Pons (tissue), 1 donor: ENCODE measurements at regions not wholly inside any gene's neighbourhood (a gene's known extent, or its start where the extent isn't known, plus 50 kb on each side); places are given as distances from the start of the nearest gene placed in this dataset.

Source experiments
- DNase-seq: peaks from one replicate; pipeline ENCODE4 v3.0.0-alpha.2; 2016; ENCODE audit warnings: low spot score

DNA sequence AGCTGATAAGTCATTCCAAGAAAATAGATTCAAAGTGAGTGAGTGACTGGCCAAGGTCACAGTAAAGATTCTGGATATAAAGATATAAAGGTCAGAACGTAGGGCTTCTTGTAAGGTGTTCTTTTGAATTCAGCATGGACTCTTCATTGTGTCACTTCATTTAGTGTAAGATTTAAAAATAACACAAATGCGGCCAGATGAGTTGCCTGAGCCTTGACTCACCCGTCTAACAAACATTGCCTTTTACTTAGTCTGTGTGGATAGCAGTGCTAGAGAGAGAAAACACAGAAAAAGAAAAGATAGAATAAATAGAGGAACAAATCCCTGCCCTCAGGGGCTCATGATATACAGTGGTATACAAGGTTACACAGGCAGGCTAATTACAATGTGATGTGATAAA is 223.4 kb downstream of the PLPP3 start:
- DNase-seq = no peak

DNA sequence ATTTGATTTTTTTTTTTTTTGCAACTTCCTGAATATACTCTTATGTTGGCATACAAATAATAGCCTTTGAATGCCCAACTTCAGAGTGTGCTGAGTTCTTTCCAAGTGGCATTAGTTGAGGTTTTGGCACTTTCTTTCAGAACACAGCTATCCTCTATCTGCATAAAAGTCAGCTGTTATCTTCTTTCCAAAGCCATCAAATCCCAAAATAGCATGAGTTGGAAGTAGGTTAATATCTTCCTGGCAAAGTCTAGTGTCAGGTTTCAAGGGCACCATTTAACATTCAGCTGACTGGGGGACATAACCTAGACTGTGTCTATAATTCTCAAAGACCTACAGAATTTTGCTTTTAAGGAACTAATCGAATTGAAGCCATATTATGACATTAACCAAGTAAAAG is 223.9 kb downstream of the PLPP3 start:
- DNase-seq = peak; percentile 53

DNA sequence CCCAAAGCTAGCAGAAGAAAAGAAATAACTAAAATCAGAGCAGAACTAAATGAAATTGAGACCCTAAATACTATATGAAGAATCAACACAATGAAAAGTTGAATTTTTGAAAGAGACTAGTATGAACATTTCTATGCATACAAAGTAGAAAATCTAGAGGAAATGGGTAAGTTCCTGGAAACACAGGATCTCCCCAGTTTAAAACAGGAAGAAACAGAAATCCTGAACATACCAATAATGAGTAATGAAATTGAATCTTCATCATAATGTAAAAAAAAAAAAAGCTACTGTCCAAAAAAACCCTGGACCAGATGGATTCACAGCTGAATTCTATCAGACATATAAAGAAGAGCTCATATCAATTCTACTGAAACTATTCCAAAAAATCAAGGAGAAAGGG is 233.5 kb downstream of the PLPP3 start:
- no peak for DNase-seq

DNA sequence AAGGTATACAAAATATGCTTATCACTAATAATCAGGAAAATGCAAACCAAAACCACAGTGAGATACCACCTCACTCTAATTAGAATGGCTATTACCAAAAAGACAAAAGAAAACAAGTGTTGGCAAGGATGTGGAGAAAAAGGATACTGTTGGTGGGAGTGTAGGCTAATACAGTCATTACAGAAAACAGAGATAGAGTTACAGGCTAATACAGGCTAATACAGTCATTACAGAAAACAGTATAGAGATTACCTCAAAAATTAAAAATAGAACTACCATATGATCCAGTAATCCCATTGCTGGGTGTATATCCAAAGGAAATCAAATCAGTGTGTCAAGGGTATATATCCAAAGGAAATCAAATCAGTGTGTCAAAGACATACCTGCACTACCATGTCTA is 238.4 kb downstream of the PLPP3 start:
- no peak for DNase-seq

DNA sequence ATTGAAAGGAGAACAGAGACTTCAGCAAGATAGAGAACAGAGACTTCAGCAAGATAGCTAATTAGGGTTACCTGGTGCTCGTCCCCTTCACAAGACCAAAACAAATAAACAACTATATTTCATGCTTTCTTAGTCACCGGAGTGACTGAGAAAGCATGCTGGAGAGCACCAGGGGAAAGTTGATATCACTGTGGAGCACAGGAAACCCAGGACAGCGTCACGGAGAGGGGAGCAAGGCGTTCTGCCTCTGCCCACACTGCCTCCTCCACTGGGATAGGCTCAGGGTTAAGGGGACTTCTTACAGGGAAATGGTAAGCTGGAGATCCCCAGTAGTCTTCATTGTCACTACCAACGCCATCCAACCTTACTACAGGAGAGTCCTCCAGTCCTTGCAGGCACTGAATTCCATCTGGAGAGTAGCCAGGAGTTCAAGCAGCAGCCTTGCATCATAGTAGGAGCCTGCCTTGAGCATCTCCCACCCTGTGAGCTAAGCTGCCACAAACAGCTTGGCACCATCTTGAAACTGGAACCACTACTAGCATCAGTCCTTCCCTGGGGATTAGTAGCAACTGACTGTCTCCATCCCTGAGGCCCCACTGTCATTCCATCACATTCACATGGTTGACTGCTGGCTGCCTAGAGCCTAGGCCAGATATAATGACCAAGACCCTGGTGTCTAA is 239.4 kb downstream of the PLPP3 start:
- no peak for DNase-seq

DNA sequence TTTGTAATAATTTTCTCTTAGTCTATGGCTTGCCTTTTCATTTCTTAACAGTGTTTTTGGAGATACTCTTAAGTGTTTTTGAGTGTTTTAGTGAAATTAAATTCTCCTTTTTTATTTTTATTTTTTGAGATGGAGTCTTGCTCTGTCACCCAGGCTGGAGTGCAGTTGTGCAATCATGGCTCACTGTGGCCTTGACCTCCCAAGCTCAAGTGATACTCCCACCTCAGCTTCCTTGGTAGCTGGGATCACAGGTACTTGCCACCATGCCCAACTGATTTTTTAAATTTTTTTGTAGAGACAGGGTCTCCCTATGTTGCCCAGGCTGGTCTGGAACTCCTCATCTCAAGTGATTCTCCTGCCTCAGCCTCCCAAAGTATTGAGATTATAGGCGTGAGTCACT is 240.3 kb downstream of the PLPP3 start:
- no peak for DNase-seq

DNA sequence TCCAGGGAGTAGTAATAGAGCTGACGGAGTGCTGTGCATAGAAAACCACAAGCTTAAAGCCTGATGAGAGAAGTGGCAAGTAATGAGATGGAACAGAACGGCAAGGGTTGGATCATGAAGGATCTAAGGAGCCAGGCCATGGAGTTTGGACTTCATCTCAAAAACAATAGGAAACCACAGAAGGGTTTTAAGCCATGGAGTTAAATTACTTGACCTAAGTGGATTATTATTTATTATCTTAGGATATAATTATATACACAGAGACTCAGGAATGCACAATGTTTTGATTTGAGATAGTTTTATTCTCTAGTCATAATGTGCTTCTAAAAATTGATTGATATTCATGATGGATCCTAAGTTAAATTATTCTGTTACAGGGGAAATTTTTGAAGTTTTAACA is 242.4 kb downstream of the PLPP3 start:
- no peak for DNase-seq

DNA sequence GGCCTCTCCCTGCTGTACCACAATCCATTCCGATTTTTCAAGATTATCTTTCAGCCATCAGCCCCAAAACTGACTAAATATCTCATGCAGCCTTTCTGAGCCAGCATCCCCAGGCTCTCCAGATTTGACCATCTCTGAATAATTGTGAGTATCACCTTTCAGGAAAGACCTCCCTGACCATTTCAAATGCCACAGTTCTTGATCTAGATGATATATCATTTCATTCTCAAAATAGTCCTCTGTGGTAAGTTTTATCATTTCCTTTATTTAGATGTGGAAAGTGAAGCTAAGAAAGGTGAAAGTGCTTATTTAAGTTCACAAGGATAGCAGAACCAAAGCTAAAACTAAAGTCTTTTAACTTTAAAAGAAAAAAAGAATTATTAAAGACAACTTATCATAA is 244.0 kb downstream of the PLPP3 start:
- DNase-seq = no peak

DNA sequence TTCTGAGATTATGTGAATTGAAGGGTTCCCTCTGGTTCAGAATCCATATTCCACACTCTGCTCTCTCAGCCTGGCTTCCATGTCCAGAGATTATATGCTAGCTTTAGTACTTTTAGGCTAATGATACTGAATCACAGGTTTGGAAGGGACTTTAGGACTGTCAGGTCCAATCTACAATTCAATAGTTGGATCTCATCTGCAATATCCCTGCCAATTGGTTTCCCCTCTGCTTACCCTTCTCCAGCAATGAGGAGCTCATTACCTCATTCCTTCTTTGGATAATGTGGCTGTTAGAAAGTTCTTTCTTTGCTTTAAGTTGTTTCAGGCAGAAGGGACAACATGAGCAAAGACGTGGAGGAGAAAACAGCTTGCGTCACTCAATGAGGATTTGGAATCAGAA is 245.3 kb downstream of the PLPP3 start:
- DNase-seq = no peak

DNA sequence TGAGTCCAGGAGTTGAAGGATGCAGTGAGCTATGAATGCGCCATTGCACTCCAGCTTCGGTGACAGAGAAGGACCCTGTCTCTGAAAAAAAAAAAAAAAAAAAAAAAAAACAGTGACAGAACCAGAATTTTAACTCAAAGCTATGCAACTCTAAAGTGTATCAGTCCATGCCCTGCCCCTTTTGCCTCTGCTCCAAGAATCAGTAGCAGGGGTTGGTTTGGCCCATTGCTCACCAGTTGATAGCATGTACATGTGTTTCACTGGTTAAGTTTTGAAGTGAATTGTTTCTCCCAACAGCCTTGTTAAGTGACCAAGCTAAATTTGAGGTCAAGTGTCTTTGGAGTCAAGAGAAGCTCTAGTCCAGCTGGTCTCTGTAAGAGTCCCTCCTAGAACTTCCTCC is 245.9 kb downstream of the PLPP3 start:
- no peak for DNase-seq

DNA sequence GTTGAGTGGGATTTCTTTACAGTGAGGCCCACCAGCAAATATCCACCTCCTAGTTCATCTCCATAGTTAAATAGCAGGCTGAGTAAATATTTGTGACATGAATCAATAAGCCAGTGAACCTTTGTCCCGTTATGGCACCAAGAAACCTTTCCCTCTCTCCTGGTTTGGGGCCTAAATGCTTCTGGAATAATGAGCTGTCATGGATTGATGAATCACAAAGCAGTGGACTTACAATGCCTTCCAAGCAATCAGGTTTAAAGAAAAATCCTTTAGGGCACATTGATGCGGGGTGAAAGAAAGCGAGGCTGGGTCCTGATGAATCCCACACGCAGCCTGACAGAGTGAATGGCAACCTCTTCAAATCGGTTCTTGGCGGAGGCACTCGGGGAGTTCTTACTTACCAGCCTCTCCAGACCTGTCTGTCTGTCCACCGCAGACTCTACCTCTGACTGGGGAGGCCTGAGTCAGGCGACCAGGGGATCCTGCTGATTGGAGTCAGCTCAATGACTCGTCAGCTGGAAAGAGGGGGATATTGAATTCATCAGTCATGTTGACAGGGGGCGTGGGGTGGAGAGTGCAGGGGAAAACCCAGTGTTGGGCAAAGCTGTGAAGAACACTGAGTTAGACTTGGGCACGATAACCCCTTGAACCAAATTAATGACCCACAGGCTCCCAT is 247.3 kb downstream of the PLPP3 start:
- DNase-seq = no peak

DNA sequence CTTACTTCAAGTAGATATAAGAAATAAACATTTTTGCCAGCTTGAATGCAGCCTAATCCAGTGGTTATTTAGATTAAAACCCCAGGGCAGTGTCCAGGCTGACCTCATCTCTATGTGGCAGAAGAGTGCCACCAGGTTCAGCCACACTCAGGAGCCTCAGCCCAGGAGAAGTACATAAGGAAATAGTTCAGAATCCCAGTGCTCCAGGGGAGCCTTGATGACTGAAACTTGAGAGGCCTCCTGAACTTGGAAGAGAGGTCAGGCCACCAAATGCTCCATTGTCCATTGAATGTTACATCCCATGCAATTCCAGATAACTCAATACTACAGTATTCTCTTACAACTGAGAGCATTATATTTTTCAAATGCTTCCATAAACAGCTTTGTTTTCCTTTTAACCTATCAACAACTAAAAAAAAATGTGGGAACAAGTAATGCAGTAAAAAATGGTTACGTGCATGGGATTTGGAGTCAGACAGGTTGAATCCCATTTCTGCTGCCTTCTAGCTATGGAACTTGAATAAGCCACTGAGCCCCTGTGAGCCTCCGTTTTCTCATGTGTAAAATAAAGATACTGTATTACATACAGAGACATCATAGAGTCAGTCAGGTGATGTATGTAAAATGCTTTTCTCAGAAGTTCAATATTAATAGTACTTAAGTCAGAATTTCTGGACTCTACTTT is 248.0 kb downstream of the PLPP3 start:
- no peak for DNase-seq

DNA sequence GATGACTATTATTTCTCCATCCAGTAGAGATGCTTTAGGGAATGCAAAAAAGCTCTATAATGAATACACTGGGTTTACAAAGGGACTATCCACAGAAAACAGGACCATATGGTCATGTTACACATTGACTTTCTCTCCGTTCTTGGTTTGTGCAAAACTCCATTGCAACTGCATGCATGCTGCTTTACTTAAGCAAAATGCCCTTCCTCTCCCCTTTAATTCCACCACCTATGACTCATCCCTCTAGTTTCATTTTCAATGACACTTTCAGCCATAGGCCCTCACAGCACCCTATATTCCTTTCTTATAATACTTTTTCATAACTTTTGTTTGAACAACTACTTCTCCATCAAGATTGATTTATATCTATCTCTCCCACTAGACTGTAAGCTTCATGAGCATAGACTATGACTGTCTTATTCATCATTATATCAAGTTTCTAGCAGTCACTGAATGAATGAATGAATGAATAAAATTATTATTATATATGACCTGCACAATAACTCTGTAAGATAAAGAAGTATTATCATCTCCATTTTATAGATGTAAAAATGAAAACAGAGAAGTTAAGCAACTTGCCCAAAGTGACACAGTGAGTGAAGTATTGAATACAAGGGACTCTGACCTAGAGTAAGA is 248.9 kb downstream of the PLPP3 start:
- DNase-seq = no peak

DNA sequence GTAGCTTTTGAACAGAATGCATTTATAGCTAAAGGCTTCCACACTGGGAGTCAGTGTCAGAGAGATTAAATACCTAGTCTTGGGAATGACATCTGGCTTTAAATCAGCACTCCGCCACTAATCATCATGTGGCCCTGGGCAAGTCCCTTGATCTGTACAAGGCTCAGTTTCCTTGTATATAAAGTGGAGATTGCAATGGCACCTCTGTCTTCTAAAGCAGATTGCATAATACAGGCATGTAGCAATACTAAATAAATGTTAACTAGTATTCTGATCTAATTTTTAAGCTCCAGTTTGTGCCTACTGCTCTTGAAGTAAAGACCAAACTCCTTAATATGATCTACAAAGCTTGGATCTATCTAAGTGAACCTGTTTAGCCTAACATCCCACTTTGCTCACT is 249.4 kb downstream of the PLPP3 start:
- no peak for DNase-seq

DNA sequence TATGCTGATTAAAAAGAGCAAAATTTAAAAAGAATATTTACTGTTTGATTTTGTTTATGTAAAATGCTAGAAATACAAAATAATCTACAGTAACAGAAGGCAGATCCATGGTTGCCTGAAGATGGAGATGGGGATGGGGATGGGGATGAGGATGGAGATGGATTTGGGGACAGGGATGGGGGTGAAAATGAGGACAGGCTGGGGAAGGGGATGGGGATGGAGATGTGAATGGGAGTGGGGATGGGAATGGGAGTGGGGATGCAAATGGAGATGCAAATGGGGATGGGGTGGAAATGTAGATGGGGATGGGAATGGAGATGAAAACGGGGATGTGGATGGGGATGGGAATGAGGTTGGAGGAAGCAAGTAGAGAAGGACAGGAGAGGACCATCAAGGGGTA is 252.2 kb downstream of the PLPP3 start:
- DNase-seq = no peak

DNA sequence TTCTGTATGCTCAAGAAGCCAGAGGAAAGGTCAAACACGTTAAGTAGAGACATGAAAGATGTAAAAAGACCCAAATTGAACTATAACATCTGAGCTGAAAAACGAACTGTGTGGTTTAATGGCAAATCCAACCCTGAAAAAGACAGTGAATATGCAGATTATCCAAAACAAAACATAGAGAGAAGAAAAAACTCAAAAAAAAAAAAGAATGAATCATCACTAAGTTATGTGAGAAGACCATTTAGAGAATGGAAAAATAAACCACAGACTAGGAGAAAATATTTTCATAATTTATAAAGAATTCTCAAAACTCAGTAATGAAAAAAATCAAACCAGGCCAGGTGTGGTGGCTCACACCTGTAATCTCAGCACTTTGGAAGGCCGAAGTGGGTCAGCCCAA is 253.3 kb downstream of the PLPP3 start:
- no peak for DNase-seq

DNA sequence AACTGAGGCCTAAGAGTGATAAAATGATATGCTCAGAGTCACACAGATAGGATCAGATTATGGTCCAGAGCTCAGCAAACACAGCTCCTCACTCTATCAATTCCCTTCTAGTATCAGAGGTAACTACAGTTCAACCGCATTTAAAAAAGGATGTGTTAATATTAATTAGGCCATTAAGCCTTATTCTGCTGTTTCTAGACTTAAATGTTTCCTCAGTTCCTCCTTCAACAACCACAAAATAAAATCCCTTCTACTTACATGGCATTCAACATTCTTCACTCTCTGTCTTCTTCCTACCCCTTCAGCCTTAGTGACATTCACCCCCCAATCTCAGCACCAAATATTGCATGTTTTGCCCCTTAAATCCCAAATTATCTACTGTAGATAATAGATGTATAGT is 254.9 kb downstream of the PLPP3 start:
- DNase-seq = no peak

DNA sequence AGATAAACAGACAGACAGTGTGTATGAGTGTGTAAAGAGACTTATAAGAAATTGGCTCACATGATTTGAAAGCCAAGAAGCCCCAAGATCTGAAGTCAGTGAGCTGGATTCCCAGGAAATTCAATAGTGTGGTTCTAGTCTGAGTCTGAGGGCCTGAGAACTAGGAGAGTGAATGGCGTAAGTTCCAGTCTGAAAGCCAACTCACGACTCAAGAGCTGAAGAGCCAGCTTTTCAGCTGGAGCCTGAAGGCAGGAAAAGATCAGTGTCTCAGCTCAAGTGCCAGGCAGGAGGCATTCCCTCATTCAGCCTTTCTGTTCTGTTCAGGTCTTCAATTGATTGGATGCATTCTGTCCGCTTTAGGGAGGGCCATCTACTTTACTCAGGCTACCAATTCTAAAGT is 257.2 kb downstream of the PLPP3 start:
- peak; percentile 9 for DNase-seq

DNA sequence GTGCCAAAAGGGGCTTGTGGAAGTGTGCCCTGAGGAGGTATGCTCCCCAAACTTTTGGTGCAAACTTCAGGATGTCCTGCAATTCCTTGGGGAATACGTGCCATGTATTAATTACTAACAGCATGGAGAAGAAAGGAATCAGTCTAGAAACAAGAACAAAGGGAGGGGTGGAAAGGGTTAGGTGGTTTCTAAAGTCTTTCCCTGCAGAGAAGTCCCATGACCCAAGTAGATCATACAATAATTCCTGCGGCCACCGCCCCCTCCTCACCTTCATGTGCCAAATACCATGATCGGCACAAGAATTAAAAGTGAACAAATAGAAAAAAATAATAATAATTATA is 258.2 kb downstream of the PLPP3 start:
- DNase-seq = no peak

DNA sequence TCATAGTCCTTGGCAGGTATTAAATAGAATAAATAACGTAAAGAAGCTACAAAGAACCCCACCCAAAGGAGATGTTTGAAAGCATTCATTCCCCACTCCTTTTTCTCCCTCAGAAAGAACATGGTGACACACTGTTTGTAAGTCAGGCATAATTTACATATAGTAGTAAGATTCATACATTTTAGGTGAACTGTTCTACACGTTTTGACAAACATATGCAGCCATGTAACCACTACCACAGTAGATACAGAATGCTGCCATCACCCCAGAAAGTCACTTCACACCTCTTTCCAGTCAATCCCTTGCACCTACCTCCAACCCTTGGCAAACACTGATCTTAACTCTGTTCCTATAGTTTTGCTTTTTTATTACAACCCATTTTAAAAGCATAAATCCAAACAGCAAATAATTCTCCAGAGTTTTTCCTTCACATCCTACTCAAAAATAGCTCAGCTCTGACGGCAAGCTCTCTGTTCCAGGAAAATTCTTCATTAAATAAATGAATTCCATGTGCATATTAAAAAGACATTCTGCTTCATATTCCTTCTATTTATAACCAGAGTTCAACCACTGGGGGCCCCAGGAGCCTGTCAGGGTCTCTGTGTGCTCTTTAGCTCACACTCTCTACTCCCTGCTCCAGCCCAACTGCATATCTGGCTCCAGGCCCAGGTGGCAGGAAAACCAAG is 258.8 kb downstream of the PLPP3 start:
- no peak for DNase-seq

DNA sequence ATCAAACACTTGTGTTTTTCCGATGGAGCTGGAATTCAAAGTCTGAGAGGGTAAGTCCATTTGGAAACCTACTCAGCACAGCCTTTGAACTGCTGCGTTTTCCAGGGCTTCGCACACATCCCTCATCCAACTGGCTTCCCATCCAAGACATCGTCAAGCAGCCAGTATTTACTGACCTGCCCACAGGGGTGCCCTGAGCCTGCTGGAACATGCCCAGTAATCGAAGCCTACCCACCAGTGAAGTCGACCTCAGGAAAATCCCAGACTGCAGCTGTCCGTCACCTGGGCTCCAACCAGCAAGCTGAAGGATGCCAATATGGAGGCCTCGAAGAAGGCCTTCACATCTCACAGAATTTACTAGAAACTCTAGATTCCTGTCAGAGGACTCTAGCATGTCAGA is 261.6 kb downstream of the PLPP3 start:
- DNase-seq = no peak

DNA sequence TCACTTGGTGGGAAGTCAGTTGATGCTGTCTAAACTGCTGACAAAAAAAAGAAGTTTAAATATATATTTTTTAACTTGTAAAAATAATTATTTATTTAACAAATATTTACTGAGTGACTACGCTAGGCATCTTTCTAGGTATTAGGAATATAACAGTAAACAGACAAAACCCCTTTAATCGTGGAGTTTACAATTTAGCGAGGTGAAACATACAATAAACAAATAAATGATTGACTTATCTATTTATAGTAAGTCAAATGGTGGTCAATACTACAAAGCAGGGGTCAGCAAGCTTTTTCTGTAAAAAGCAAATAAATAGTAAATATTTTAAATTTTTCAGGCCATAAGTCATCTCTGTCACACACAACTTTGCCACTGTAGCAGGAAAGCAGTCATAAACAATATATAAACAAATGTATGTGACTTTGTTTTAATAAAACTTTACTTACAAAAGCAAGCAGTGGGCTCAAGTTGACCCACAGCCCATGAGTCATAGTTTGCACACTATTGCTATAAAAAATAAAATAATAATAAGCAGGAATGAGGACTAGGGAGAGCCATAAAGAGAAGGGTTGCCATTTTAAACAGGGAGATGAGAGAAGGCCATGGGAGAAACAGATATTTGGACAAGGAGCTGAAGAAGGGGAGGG is 263.9 kb downstream of the PLPP3 start:
- no peak for DNase-seq
